HG02759 (cell line): ENCODE measurements at regions not wholly inside any gene's neighbourhood (a gene's known extent, or its start where the extent isn't known, plus 50 kb on each side); places are given as distances from the start of the nearest gene placed in this dataset.

Experiments
- ATAC-seq: cut with Tn5 transposase; IDR thresholded peaks from one replicate; pipeline ENCODE4 v1.9.1; 2021; ENCODE audit warnings: mild to moderate bottlenecking, moderate library complexity; ENCODE audit not compliant: unreplicated experiment

- no peak for ATAC-seq
Measured at GRCh38 chrX:39609941-39610340, 487.8 kb downstream of the BCOR start.

DNA sequence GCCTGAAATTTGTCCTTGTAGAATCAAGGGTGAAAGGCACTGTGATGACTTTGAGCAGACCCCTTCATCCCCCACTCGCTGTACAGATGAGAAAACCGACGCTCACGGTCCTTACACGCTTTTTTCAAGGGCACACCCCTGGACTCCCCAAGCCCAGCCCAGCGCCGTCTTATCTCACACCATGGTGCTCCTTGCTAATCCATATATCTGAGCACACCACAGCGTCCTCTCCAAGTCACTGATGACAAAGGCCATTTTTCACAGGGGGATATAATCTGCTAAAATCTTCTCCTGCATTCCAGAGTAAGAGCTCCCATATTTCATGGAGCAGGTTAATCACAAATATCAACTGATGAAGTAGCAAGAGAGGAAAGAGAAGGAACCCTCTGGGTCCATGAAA lies 486.3 kb downstream of the BCOR start:
- no peak for ATAC-seq

DNA sequence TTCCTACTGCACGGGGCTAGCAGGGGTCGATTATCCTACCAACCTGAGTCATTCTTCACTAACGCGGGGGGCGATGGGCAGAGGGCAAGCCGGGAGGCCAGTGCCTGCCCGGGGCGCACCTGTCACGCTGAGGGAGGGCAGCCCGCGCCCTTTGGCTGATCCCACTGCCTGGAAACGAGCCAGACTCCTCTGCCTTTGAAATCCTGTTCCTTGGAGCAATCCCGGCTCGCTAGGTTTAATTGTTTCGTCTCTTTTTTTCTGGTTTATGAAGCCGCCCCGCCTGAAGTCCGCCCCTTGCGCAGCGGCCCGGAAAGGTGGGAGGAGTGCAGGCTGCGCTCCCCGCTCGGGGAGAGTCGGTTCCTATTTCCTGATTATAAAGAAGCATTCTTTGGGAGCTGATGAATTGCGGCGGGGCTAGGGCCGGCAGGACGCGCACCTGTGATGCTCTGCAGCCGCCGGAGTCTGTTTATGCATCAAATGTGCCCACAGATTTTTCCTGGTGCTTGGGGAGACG lies 484.2 kb downstream of the BCOR start:
- ATAC-seq = peak; percentile 34

- ATAC-seq = peak; percentile 55
Measured at GRCh38 chrX:39613997-39614679, 483.6 kb downstream of the BCOR start.

- no peak for ATAC-seq
Measured at GRCh38 chrX:39614680-39614998, 483.1 kb downstream of the BCOR start.

DNA sequence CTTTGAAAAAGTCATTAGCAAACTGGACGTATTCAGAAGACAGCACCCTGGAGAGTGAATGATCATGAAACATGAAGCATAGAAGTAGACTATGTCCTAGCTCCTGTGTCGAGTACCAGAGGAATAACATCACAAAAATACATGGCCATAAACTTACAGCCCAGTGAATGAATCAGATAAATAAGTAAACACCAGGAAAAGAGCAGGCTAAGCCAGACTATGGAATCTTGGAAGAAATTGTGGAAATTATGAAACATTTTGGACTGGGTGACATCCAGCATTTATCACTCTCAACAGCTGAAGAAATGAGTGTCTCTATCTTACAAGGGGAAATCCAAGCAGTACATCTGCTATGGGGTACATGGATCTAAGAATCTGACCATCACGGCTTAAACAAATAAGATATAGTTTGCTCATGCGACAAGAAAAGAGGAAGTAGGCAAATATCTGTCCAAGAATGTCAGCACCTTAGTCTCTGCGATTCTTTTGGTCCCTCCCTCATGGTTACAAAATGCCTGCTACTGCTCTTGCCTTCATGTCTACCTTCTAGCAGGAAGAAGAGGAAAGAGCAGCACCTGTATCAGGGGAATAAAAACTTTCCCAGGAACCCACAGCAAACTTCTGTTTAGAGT lies 481.5 kb downstream of the BCOR start:
- ATAC-seq = peak; percentile 53

DNA sequence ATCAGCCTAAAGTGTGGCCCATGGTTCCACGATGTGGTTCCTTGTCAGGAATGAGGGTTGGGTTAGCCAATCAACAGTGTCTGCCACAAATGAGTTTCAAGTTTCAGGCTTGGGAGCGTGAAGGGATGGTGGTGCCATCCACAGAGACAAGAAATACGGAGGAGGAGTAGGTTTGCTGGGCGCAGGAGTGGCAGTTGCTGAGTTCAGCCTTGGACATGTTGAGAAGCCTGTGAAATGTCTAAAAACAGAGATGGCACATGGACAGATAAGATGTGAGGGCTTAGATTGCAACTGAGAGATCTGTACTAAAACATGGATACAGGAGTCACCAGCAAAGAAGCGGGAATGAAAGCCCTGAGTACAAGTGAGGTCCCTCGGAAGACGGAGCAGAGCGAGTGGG lies 481.0 kb downstream of the BCOR start:
- ATAC-seq = no peak

- ATAC-seq = no peak
Measured at GRCh38 chrX:39618178-39618577, 479.6 kb downstream of the BCOR start.

- ATAC-seq = no peak
Measured at GRCh38 chrX:39619182-39620009, 478.4 kb downstream of the BCOR start.

GRCh38 chrX:39624166-39624565 lies 473.6 kb downstream of the BCOR start:
- ATAC-seq = no peak

DNA sequence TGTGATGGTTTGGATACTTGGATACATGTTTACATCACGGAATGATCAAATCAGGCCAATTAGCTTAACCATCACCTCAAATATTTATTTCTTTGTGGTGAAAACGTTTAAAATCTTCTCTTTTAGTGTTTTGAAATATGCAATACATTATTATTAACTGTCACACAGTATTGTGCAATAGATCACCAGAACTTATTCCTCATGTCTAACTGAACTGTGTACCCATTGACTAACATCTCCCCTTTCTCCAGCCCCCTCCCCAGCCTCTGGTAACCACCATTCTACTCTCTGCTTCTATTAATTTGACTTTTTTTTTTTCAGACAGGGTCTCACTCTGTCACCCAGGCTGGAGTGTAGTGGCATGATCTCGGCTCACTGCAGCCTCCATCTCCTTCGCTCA lies 471.9 kb downstream of the BCOR start:
- ATAC-seq = no peak

DNA sequence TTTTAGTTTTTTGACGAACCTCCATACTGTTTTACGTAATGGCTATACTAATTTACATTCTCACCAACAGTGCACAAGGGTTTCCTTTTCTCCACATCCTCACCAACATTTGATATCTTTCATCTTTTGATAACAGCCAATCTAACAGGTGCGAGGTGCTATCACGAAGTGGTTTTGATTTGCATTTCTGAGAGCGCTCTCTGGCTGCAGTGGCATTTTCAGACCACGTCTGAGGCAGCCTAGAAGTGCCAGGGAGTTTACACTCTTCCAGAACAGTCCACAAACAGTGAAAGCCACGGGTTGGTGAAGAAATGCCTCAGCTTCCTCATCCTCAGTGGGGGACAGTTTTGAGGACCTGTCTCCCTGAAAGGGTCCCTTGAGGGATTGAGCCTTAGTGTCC lies 471.0 kb downstream of the BCOR start:
- ATAC-seq = no peak

DNA sequence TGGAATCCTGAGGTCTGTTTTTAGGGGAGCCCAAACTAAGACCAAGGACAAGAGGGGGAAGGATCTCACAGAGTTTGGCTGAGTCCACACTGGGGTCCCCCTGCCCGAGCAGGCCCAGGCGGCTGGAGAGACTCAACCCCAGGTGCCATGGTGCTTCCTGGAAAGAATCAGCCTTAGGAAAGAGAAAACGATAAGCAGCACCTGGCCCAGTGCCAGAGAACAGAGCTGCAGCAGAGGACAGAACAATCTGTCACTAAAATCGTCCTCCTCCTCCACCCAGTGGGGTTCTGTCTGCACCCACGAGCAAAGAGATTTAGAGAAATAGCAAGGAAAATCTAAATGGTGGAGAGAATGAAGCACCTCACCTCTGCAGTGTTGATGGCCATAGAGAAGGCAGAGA lies 470.5 kb downstream of the BCOR start:
- no peak for ATAC-seq

GRCh38 chrX:39629001-39629400 lies 468.8 kb downstream of the BCOR start:
- no peak for ATAC-seq

DNA sequence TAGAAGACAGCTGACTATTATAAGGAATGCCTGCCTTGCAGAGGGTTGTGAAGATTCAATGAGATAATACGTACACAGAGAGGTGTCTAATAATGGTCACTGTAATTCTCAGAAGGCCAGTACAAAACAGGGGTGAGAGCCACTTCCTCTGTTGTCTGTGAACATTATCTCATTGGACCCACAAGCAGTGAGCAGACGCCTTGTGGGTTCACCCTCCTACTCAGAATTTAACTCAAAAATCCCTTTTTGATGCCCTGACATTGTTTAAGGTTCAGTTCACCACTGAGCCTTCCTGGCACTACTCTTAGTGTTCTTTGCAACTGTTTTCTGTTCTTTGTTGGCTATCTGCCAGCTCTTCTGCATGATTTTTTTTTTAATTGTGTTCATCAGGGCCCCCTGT lies 467.4 kb downstream of the BCOR start:
- no peak for ATAC-seq

DNA sequence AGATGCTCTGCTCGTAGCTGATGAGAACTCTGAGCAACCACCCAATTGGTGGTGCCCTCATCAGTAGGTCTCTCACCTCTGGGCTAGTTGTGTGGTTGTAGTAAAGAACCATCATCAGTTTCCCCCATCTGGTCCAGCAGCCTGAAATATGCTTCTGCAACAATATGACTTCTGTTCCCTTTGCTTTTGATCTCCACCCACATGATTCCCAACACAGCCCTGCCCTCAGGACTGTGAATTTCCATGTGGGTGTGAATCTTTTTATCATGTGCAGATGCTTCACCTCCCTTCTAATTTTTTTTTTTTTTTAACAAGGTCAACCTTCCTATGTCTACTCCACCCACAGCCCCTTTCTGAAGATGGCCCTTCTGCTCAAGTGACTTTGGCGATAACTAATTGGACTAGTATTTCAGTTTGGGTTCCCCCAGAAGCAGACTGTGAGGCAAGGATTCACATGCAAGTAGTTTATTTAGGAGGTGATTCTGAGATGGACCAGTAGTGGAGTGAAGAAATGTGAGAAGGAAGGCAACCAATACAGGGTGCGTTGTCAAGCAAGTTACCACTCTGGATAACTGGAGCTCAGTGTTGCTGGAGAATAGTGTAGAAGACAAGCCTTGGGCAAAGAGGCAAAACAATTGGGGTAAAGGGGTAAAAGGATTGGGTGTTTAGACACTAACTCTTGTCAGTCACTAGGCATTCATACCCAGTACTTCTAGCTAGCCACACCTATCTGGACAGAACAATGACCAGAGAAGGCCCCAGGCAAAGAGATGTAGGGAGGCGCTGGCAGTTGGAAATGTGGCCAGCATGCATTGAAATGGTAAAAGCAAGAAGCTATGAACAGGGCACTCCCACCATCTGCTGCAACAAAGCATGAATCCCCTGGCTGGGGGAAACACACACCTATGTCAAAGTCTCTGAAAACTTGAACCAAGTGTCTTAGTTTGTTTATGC lies 466.2 kb downstream of the BCOR start:
- ATAC-seq = no peak

- ATAC-seq = no peak
Measured at GRCh38 chrX:39633293-39633692, 464.5 kb downstream of the BCOR start.

DNA sequence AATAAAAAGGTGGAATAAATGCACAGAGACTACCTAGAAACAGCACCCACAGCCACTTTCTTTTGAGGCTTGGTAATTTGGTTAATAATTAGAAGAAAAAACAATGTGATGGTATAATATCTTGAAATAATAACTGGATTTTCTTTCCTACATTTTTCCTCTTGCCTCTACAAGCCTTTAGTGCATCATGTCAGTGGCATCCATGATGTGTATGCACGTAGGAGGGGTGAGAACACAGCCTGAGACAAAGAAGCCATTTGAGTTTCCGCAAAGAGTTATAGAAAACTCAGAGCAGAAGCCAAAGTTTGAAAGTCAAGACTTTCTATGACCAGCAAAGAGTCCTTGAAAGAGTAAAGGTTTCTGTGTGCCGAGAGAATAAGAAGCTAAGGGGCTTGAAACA lies 461.3 kb downstream of the BCOR start:
- ATAC-seq = no peak

GRCh38 chrX:39638526-39638925 lies 459.2 kb downstream of the BCOR start:
- ATAC-seq = no peak

DNA sequence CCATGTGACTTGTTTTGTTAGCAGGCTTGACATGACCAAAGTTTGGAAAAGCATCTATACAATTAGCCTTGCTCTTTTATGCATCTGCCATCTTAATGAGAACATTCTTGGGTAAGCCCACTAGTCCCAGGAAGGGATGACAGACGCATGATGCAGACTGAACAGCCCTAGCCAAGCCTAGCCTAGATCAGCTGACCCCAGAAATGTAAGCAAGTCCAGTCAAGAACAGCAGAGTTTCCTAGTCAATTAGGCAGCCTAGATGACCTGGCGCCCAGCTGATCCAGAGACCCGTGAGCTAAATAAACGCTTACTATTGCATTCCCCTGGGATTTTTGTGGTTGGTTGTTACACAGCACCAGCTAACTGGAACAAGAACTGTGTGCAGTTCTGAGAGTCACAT lies 457.9 kb downstream of the BCOR start:
- no peak for ATAC-seq

DNA sequence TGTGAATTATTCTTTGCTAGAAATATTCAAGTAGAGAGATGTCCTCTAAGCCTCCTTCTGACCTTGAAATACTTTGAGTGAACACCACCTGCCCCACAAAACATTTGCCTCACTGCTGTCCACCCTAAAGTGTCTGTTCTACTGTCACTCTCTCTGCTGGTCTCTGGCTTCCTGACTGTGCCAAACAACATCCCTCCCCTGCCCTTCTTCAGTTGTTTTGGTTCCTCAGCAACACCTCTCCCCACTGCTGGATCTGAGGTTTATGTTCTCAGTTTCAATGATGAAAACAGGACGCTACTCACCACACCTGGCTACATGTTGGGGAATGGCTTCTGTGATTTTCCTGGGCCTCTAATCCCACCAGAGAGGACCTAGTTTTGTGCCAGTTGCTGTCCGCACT lies 456.9 kb downstream of the BCOR start:
- ATAC-seq = no peak
